Stomach (tissue), 4 donors: ENCODE measurements at regions not wholly inside any gene's neighbourhood (a gene's known extent, or its start where the extent isn't known, plus 50 kb on each side); places are given as distances from the start of the nearest gene placed in this dataset.

Experiments
- CTCF ChIP-seq, 7 experiments: fragments of 450-650 bp in 4 of 7; fragments of 200-600 bp in 3 of 7; sonication (generic) in 3 of 7; IDR thresholded peaks; one replicate each; pipeline ENCODE4 v1.5.1; 2016 to 2019; ENCODE audit warnings: antibody characterized with exemption in 7 of 7, control low read depth in 2 of 7, mild to moderate bottlenecking in 1 of 7
- EP300 ChIP-seq: sonication (generic); formaldehyde crosslinking; IDR thresholded peaks from one replicate; pipeline ENCODE4 v1.6.1; 2017; ENCODE audit warnings: antibody characterized with exemption
- POLR2A ChIP-seq, 4 donors: fragments of 450-650 bp; IDR thresholded peaks; one replicate each; pipeline ENCODE4 v1.6.1; 2016; ENCODE audit warnings: antibody characterized with exemption in 4 of 4, control low read depth in 2 of 4, mild to moderate bottlenecking in 1 of 4, moderate library complexity in 1 of 4
- POLR2AphosphoS5 ChIP-seq, 3 donors: sonication (generic); formaldehyde crosslinking; IDR thresholded peaks; one replicate each; pipeline ENCODE4 v1.6.1; 2016; ENCODE audit warnings: antibody characterized with exemption in 3 of 3

GRCh38 chr13:73364736-73365135, 305.9 kb downstream of the KLF5 start:
- TF ChIP-seq CTCF (IDR thresholded peaks at IDR 0.05) = no peak
- no peak for TF ChIP-seq POLR2AphosphoS5 (IDR thresholded peaks at IDR 0.05)
- no peak for TF ChIP-seq EP300
- TF ChIP-seq POLR2A (IDR thresholded peaks at IDR 0.05) = no peak
